H1 (cell line): ENCODE measurements at regions not wholly inside any gene's neighbourhood (a gene's known extent, or its start where the extent isn't known, plus 50 kb on each side); places are given as distances from the start of the nearest gene placed in this dataset.

Experiments used
- GABPA ChIP-seq: IDR thresholded peaks from 2 replicates; pipeline ENCODE4 v1.6.1; 2011; ENCODE audit warnings: mild to moderate bottlenecking, low read length, moderate library complexity, borderline replicate concordance; ENCODE audit not compliant: insufficient read depth
- RAD21 ChIP-seq, 2 experiments: IDR thresholded peaks in 1 of 2; conservative IDR thresholded peaks in 1 of 2; 2 replicates each; pipeline ENCODE4 v1.6.1; 2011; ENCODE audit warnings: low read depth in 2 of 2, low read length in 2 of 2, improper control_type of control experiment in 1 of 2, inconsistent platforms in 1 of 2, mild to moderate bottlenecking in 1 of 2, moderate library complexity in 1 of 2
- RFX5 ChIP-seq: IDR thresholded peaks from 2 replicates; pipeline ENCODE4 v1.6.1; 2011; ENCODE audit warnings: low read depth, low read length, improper control_type of control experiment, borderline replicate concordance
- SUZ12 ChIP-seq: fragments of 200-600 bp; sonication (generic); IDR thresholded peaks from 2 replicates; pipeline ENCODE4 v1.6.1; 2012; ENCODE audit warnings: mild to moderate bottlenecking, inconsistent platforms, low read length, moderate library complexity, mixed read lengths
- TAF1 ChIP-seq: IDR thresholded peaks from 2 replicates; pipeline ENCODE4 v1.6.1; 2011; ENCODE audit warnings: mild to moderate bottlenecking, low read depth, low read length
- TCF12 ChIP-seq: IDR thresholded peaks from 2 replicates; pipeline ENCODE4 v1.6.1; 2011; ENCODE audit warnings: low read depth, mild to moderate bottlenecking, low read length
- ZNF274 ChIP-seq: IDR thresholded peaks from 2 replicates; pipeline ENCODE4 v1.7.0; 2012; ENCODE audit warnings: low read length, borderline replicate concordance; ENCODE audit errors: extremely low read depth
- TF ChIP-seq, protein P1 (sequence below), 3 experiments: IDR thresholded peaks; 1 replicate in 2 of 3; 2 replicates in 1 of 3; pipeline versions ENCODE4 v1.5.1 to v1.6.1; 2011; ENCODE audit warnings: low read length in 3 of 3, mild to moderate bottlenecking in 3 of 3, inconsistent platforms in 2 of 3, low read depth in 1 of 3, moderate library complexity in 1 of 3; ENCODE audit not compliant: insufficient read depth in 1 of 3; ENCODE audit errors: control extremely low read depth in 1 of 3

DNA sequence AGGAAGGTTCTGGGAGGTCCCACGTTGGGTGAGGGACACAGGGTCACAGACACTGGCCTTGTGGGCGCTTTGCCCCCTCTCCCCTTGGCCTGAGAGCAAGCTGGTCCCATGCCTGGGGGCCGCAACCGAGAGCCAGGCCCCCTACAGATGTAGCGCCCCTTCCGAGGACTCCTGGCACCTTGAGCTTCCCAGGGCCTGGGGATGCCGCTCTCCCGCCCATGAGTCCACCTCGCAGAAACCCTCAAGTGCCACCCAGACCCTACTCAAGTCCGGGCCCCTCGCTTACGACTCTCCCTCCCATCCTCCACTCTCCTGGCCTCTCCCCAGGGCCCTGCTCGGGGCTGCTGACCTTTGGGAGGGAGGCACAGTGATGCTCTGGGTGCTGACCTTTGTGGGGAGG lies 204.0 kb downstream of the BRD1 start:
- TF ChIP-seq, protein P1, sequence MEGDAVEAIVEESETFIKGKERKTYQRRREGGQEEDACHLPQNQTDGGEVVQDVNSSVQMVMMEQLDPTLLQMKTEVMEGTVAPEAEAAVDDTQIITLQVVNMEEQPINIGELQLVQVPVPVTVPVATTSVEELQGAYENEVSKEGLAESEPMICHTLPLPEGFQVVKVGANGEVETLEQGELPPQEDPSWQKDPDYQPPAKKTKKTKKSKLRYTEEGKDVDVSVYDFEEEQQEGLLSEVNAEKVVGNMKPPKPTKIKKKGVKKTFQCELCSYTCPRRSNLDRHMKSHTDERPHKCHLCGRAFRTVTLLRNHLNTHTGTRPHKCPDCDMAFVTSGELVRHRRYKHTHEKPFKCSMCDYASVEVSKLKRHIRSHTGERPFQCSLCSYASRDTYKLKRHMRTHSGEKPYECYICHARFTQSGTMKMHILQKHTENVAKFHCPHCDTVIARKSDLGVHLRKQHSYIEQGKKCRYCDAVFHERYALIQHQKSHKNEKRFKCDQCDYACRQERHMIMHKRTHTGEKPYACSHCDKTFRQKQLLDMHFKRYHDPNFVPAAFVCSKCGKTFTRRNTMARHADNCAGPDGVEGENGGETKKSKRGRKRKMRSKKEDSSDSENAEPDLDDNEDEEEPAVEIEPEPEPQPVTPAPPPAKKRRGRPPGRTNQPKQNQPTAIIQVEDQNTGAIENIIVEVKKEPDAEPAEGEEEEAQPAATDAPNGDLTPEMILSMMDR (IDR thresholded peaks at IDR 0.05; ENCODE audit: control extremely low read depth in 1 of 3, insufficient read depth in 1 of 3, low read depth in 1 of 3, low read length in 3 of 3), result no peak
- TF ChIP-seq RFX5 (no peak), TCF12 (no peak), TAF1 (no peak), RAD21 (IDR thresholded peaks at IDR 0.05 in 1 of 2, conservative IDR thresholded peaks at IDR 0.05 in 1 of 2; ENCODE audit: low read depth in 2 of 2, low read length in 2 of 2) (no peak), ZNF274 (no peak), GABPA (no peak), SUZ12 (no peak)
